T-cell (primary cell): ENCODE measurements at regions not wholly inside any gene's neighbourhood (a gene's known extent, or its start where the extent isn't known, plus 50 kb on each side); places are given as distances from the start of the nearest gene placed in this dataset.

Source experiments
- ATAC-seq, 4 experiments: fragments of 200-7000 bp in 3 of 4; fragments of 150-1000 bp in 1 of 4; cut with Tn5 transposase; replicated peaks in 1 of 4; 1 replicate in 3 of 4; 2 replicates in 1 of 4; pipeline ENCODE4 v1.10.0; 2021; ENCODE audit warnings: moderate library complexity in 3 of 4, mild to moderate bottlenecking in 2 of 4, moderate number of reproducible peaks in 1 of 4
- CTCF ChIA-PET, 2 donors: fragments of 300-600 bp; sonication (Branson Sonifier 250); formaldehyde crosslinking; loops; one replicate each; lab custom pipeline; 2022; ENCODE audit warnings: antibody characterized with exemption in 2 of 2; lab: Charles Lee
- POLR2A ChIA-PET, 2 donors: fragments of 300-600 bp; sonication (Branson Sonifier 250); formaldehyde crosslinking; loops; one replicate each; lab custom pipeline; 2022; ENCODE audit warnings: antibody characterized with exemption in 2 of 2; lab: Charles Lee
- DNase-seq, 35 experiments: peaks; one replicate each; pipeline versions ENCODE4 v3.0.0 to v3.0.0-alpha.2; 2013 to 2023
- H3K27ac ChIP-seq: one replicate; pipeline ENCODE4 v1.5.1; 2013; ENCODE audit warnings: low read length
- H3K27me3 ChIP-seq, 2 experiments: replicated peaks in 1 of 2; 1 replicate in 1 of 2; 2 replicates in 1 of 2; pipeline versions ENCODE4 v1.6.1 to v1.7.0; 2013; ENCODE audit warnings: low read length in 1 of 2, mixed read lengths in 1 of 2; ENCODE audit not compliant: control insufficient read depth in 2 of 2, insufficient read depth in 2 of 2; ENCODE audit errors: extremely low read depth in 1 of 2
- H3K36me3 ChIP-seq, 2 donors: 1 replicate in 1 of 2; 2 replicates in 1 of 2; pipeline versions ENCODE4 v1.6.1 to v1.7.0; 2013; ENCODE audit warnings: low read length in 1 of 2; ENCODE audit not compliant: control insufficient read depth in 2 of 2, insufficient read depth in 1 of 2; ENCODE audit errors: extremely low read depth in 1 of 2
- H3K4me1 ChIP-seq, 2 experiments: 1 replicate in 1 of 2; 2 replicates in 1 of 2; pipeline versions ENCODE4 v1.6.1 to v1.7.0; 2013; ENCODE audit warnings: low read length in 2 of 2, mixed read lengths in 1 of 2; ENCODE audit not compliant: insufficient read depth in 2 of 2, control insufficient read depth in 1 of 2; ENCODE audit errors: extremely low read depth in 1 of 2
- H3K4me3 ChIP-seq, 2 donors: 1 replicate in 1 of 2; 2 replicates in 1 of 2; pipeline versions ENCODE4 v1.5.1 to v1.7.0; 2013; ENCODE audit warnings: mild to moderate bottlenecking in 2 of 2, low read length in 1 of 2, moderate library complexity in 1 of 2; ENCODE audit not compliant: control insufficient read depth in 1 of 2; ENCODE audit errors: extremely low read depth in 1 of 2
- H3K9me3 ChIP-seq: 2 replicates; pipeline ENCODE4 v1.7.0; 2013
- H3K27ac Mint-ChIP-seq, 2 donors: one replicate each; pipeline ENCODE4 v1.8.0; 2020 to 2021; ENCODE audit warnings: mild to moderate bottlenecking in 2 of 2, mixed read lengths in 2 of 2
- H3K27me3 Mint-ChIP-seq, 2 donors: one replicate each; pipeline ENCODE4 v1.8.0; 2021 to 2022; ENCODE audit warnings: mixed read lengths in 2 of 2
- H3K36me3 Mint-ChIP-seq: one replicate; pipeline ENCODE4 v1.8.0; 2021; ENCODE audit warnings: mixed read lengths
- H3K4me1 Mint-ChIP-seq, 3 donors: one replicate each; pipeline ENCODE4 v1.8.0; 2020 to 2022; ENCODE audit warnings: mixed read lengths in 3 of 3, mild to moderate bottlenecking in 1 of 3
- H3K4me3 Mint-ChIP-seq, 3 donors: one replicate each; pipeline ENCODE4 v1.8.0; 2020 to 2022; ENCODE audit warnings: mild to moderate bottlenecking in 3 of 3, mixed read lengths in 3 of 3, moderate library complexity in 3 of 3
- H3K9me3 Mint-ChIP-seq, 3 donors: one replicate each; pipeline ENCODE4 v1.8.0; 2020 to 2022; ENCODE audit warnings: mixed read lengths in 3 of 3
- WGBS: methylation state at CpG from one replicate; pipeline ENCODE4 v1.1.5; 2013; ENCODE audit warnings: missing lambda C conversion rate; ENCODE audit not compliant: insufficient coverage; 5-methylcytosine and 5-hydroxymethylcytosine counted together

GRCh38 chr2:41847744-41848441 lies 199.9 kb upstream of the PKDCC start:
- Histone ChIP-seq H3K36me3 (no peaks in the 10 kb centered on the region), H3K4me1 (no peaks in the 10 kb centered on the region), H3K4me3 (no peak overlapping the region), H3K27me3 (peaks cover 6 to 30% of the 10 kb centered on the region in 2 experiments), H3K9me3 (no peaks in the 10 kb centered on the region), H3K27ac (no peak overlapping the region)
- ChIA-PET POLR2A (interaction anchor here (0.5 to 0.7 kb wide), 2 partner anchors 235 to 271 kb away, joined by 3 to 4 read pairs; no protein-coding TSS in a partner anchor), CTCF (interaction anchor here (0.6 to 0.9 kb wide), 3 partner anchors 10 to 238 kb away, joined by 3 to 4 read pairs (median 3); no protein-coding TSS in a partner anchor)
- peaks cover 45 to 46% of the 10 kb centered on the region in 2 donors for H3K27me3 Mint-ChIP-seq
- no peak overlapping the region for H3K4me3 Mint-ChIP-seq
- no peak overlapping the region for H3K27ac Mint-ChIP-seq
- ATAC-seq (no peak), DNase-seq (no peak)
- H3K4me1 Mint-ChIP-seq = no peaks in the 10 kb centered on the region
- H3K9me3 Mint-ChIP-seq = no peaks in the 10 kb centered on the region
- WGBS = 48% methylated on average over 2 of the region's 7 CpGs
- H3K36me3 Mint-ChIP-seq = no peaks in the 10 kb centered on the region

GRCh38 chr2:41851554-41851953 lies 196.3 kb upstream of the PKDCC start:
- no peaks in the 10 kb centered on the region for H3K36me3 ChIP-seq
- DNase-seq = no peak
- H3K27ac ChIP-seq = no peak overlapping the region
- no peak for ATAC-seq
- H3K4me1 ChIP-seq = no peaks in the 10 kb centered on the region
- H3K27me3 Mint-ChIP-seq = peaks cover 33 to 37% of the 10 kb centered on the region in 2 donors
- H3K9me3 ChIP-seq = no peaks in the 10 kb centered on the region
- H3K4me3 ChIP-seq = no peak overlapping the region
- H3K27ac Mint-ChIP-seq = no peak overlapping the region
- CTCF ChIA-PET = interaction anchor here in 1 of 2 donors (0.7 to 1.1 kb wide), 2 partner anchors 9 to 478 kb away, joined by 3 read pairs; no protein-coding TSS in a partner anchor
- H3K27me3 ChIP-seq = peaks cover 6 to 33% of the 10 kb centered on the region in 2 experiments
- H3K36me3 Mint-ChIP-seq = no peaks in the 10 kb centered on the region
- POLR2A ChIA-PET = no interaction called here
- H3K4me3 Mint-ChIP-seq = no peak overlapping the region
- 79% methylated on average over 3 of the region's 5 CpGs for WGBS
- no peaks in the 10 kb centered on the region for H3K4me1 Mint-ChIP-seq
- no peaks in the 10 kb centered on the region for H3K9me3 Mint-ChIP-seq

- no peaks in the 10 kb centered on the region for H3K4me1 ChIP-seq
- no peaks in the 10 kb centered on the region for H3K9me3 Mint-ChIP-seq
- ATAC-seq = no peak
- no peaks in the 10 kb centered on the region for H3K9me3 ChIP-seq
- H3K36me3 Mint-ChIP-seq = no peaks in the 10 kb centered on the region
- no peaks in the 10 kb centered on the region for H3K4me1 Mint-ChIP-seq
- WGBS = 32% methylated on average over 2 of the region's 8 CpGs
- H3K4me3 Mint-ChIP-seq = no peak overlapping the region
- peaks cover 2 to 26% of the 10 kb centered on the region in 2 experiments for H3K27me3 ChIP-seq
- CTCF ChIA-PET = interaction anchor here in 1 of 2 donors (0.5 to 2.4 kb wide), 7 partner anchors 8 to 360 kb away, joined by 3 to 21 read pairs (median 3); no protein-coding TSS in a partner anchor
- peak in 1 of 35 experiments; percentile 40 for DNase-seq
- no peak overlapping the region for H3K27ac ChIP-seq
- peaks cover 21 to 25% of the 10 kb centered on the region in 2 donors for H3K27me3 Mint-ChIP-seq
- POLR2A ChIA-PET = interaction anchor here in 1 of 2 donors (0.6 kb wide), 1 partner anchor 418 kb away, joined by 3 read pairs; no protein-coding TSS in a partner anchor
- H3K27ac Mint-ChIP-seq = no peak overlapping the region
- no peaks in the 10 kb centered on the region for H3K36me3 ChIP-seq
- no peak overlapping the region for H3K4me3 ChIP-seq
These were observed 194.2 kb upstream of the PKDCC start for GRCh38 chr2:41853427-41854191.

- Mint-ChIP-seq H3K4me3 (no peak overlapping the region), H3K27ac (no peak overlapping the region), H3K27me3 (peaks cover 20 to 23% of the 10 kb centered on the region in 2 donors), H3K4me1 (no peaks in the 10 kb centered on the region), H3K36me3 (no peaks in the 10 kb centered on the region), H3K9me3 (no peaks in the 10 kb centered on the region)
- DNase-seq (no peak), ATAC-seq (no peak)
- no peaks in the 10 kb centered on the region for H3K9me3 ChIP-seq
- no peaks in the 10 kb centered on the region for H3K4me1 ChIP-seq
- H3K4me3 ChIP-seq = no peak overlapping the region
- POLR2A ChIA-PET = no interaction called here
- CTCF ChIA-PET = interaction anchor here in 1 of 2 donors (0.7 to 2.4 kb wide), 5 partner anchors 9 to 232 kb away, joined by 3 to 21 read pairs (median 3); no protein-coding TSS in a partner anchor
- H3K27me3 ChIP-seq = peaks cover 2 to 23% of the 10 kb centered on the region in 2 experiments
- H3K27ac ChIP-seq = no peak overlapping the region
- no peaks in the 10 kb centered on the region for H3K36me3 ChIP-seq
- WGBS = 83% methylated on average over 2 of the region's 4 CpGs
These were observed 193.6 kb upstream of the PKDCC start for GRCh38 chr2:41854227-41854626.

- Histone ChIP-seq H3K27me3 (peaks cover 0 to 10% of the 10 kb centered on the region in 2 experiments), H3K4me3 (no peak overlapping the region), H3K27ac (no peak overlapping the region), H3K9me3 (no peaks in the 10 kb centered on the region), H3K4me1 (no peaks in the 10 kb centered on the region), H3K36me3 (no peaks in the 10 kb centered on the region)
- Mint-ChIP-seq H3K4me3 (no peak overlapping the region), H3K27ac (no peak overlapping the region), H3K9me3 (no peaks in the 10 kb centered on the region), H3K27me3 (peaks cover 5 to 12% of the 10 kb centered on the region in 2 donors), H3K36me3 (no peaks in the 10 kb centered on the region), H3K4me1 (no peaks in the 10 kb centered on the region)
- ChIA-PET CTCF (interaction anchor here in 1 of 2 donors (0.8 to 1.0 kb wide), 2 partner anchors 19 to 230 kb away, joined by 3 read pairs; no protein-coding TSS in a partner anchor), POLR2A (no interaction called here)
- ATAC-seq = no peak
- no CpG with 5 or more reads among the region's 1 CpG for WGBS
- DNase-seq = no peak
These were observed 190.9 kb upstream of the PKDCC start for GRCh38 chr2:41856946-41857345.
